ENCODE measurements at regions not wholly inside any gene's neighbourhood (a gene's known extent, or its start where the extent isn't known, plus 50 kb on each side); places are given as distances from the start of the nearest gene placed in this dataset.

GRCh38 chr3:160159806-160160205 lies 65.4 kb upstream of the C3orf80 start:
- no peak for TF ChIP-seq YY1 (IDR thresholded peaks at IDR 0.05; ENCODE audit: insufficient read depth, insufficient read length)
- no peak for TF ChIP-seq ZNF274 (IDR thresholded peaks at IDR 0.05; ENCODE audit: low read depth, low read length)

All from NT2/D1 (cell line).